ENCODE measurements at regions not wholly inside any gene's neighbourhood (a gene's known extent, or its start where the extent isn't known, plus 50 kb on each side); places are given as distances from the start of the nearest gene placed in this dataset.
"Not testable (repeated sequence)": the region's sequence is repeated elsewhere in the genome, so short reads cannot be mapped to it uniquely, and the experiment has no call there.

DNA sequence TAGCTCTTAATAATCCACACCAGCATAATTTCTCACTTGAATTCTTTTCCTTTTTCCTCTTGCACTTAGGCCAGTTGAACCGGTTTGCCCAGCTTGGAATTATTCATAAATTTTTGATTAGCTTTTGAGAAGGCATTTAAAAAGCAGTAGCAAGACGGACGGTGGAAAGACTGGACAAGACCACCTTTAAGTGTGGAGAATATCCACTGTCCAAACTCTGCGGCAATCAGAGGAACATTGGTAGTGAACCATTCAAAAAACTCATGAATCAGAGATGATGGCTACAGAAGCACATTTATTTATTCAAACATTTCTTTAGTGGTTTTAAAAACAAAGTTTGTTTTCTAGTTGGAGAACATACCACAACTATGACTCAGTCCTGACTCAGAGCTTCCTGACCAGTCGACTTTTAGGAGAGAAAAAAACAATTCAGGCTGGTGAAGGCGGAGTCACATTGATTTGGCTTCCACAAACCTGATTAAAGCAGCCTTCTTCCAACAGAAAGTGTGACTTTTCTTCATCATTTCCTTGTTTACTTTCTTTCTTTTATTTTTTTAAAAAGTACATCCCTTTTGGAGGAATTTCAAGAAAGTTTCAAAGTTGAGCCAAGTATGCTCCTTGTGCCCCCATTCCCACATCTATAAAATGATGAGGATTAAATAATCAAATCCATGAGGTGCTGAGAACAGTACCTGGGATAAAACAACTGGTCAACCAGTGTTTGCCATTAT lies 128.8 kb downstream of the ADSS2 start:
- intact Hi-C loops (cut with DNase I), result no loop called here

GRCh38 chr1:244324176-244324883 lies 127.4 kb downstream of the ADSS2 start:
- intact Hi-C loops (cut with DNase I), result no loop called here

More for the DNA sequence above, 128.8 kb downstream of the ADSS2 start:
- peak in 1 of 42 donors; percentile 40 for DNase-seq

DNA sequence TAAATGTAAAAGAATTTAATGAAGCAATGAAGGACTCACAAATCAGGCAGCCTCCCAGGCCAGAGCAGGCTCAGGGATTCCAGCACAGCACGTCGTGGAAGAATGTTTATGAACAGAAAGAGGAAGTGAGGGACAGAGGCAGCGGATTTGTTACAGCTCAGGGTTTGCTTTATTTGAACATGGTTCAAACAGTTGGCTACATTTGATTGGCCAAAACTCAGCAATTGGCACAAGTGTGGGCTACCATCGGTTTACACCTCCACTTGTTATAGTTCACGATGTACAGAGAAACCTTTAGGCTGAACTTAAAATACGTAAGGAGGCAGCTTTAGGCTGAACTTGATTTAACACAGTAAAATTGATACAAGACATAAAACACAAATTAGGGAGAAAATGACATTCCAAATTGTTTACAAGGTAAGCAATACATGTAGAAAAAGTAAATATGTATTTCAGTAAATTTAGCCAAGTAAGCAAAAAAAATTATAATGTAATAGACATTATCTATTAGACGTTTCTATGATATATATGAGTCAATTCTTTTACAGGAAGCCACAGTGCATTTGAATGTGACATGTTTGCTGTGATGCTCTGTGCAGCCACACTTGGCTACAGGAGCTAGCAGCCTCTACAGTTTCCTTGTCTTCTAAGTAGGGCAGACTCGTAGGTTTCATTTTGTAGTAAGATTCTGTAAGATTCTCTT lies 126.5 kb downstream of the ADSS2 start:
- intact Hi-C loops (cut with DNase I), result no loop called here
- peak in 3 of 42 donors; percentile 22 to 50 (median 44) for DNase-seq

More at GRCh38 chr1:244324176-244324883, 127.4 kb downstream of the ADSS2 start:
- DNase-seq, result peak in 1 of 42 donors; percentile 8

DNA sequence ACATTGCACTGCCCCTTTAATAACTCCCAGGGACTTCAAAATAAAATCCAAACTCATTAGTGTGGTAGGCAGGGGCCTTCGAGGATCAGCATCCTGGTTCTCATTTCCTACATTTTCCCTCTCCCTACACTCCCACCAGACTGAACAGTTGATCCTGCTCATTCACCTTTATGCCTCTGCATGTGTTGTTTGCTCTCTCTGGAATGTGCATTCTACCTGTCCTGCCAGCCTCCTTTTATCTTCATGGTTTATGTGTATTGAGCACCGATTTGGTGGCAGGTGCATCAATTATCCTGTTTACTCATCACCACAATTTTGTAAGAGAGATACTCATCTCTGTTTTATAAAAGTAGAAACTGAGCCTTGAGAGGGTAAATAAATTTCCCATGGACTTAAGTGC lies 125.0 kb downstream of the ADSS2 start:
- DNase-seq, result peak in 1 of 42 donors; percentile 10
- intact Hi-C loops (cut with DNase I), result no loop called here

DNA sequence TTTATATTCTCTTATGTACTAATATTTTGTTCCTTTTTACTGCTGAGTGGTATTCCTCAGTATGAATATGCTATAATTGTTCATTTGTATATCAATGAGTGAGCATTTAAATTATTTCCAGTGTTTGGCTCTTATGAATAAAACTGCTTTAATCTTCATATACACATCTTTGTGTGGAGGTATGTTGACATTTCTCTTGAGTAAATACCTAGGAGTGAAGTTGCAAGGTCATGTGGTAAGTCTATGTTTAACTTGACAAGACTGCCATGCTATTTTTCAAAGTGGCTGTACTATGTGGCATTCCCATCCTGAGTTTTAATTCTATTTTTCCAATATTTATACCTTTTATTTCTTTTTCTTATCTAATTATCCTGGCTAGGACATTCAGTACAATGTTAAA lies 124.2 kb downstream of the ADSS2 start:
- intact Hi-C loops (cut with DNase I), result no loop called here
- DNase-seq, result no peak

DNA sequence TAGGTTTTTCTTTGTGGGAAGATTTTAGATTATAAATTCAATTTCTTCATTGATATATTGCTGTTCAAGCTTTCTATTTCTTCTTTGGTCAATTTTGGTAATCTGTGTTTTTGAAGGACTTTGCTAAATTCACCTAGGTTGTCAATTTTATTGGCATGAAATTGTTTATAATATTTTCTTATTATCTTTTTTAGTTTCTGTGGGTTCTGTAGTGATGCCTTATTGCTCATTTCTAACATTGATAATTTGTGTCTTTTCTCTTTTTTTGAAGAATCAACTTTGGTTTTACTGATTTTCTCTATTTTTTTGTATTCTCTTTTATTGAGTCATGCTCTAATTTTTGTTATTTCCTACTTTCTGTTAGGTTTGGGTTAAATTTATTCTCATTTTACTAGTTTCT lies 123.2 kb downstream of the ADSS2 start:
- DNase-seq, result no peak
- intact Hi-C loops (cut with DNase I), result no loop called here

DNA sequence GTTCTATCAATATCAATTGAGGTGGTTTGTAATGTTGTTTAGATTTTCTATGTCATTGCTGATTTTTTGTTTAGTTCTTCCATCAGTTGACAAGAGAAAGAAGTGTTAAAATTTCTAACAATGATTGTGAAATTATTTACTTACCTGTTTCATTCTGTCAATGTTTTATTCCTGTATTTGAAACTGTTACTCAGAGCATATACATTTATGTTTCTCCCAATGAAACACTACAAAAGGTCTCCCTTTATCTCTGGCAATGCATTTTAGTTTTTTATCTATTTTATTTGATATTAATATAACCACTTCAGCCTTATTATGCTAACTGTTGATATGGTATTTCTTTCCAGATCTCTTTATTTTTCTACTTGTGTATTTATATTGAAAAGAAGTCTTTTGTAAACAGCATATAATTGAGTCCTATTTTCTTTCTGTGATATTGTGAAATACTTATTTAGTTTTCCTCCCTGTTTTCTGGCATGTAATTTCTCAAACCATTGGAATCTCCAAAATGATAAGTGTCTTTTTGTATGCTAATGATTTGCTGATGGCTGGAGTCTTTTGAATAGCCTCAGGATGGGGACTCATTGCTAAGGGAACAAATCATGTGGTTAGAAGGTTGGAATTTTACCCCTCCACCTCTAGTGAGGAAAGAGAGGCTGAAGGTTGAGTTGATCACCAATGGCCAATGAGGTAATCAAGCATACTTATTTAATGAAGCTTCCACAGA lies 122.0 kb downstream of the ADSS2 start:
- DNase-seq, result no peak
- intact Hi-C loops (cut with DNase I), result no loop called here

DNA sequence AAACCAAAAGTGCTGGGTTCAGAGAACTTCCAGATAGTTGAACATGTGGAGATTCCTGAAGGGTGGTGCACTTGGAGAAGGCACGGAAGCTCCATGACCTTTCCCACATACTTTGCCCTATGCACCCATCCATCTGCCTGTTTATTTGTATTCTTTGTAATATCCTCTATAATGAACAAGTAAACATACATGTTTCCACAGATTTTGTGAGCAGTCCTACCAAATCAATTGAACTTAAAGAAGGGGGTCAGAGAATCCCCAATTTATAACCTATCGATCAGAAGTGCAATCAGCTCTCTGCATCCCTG lies 121.4 kb downstream of the ADSS2 start:
- intact Hi-C loops (cut with DNase I), result no loop called here
- peak in 1 of 42 donors; percentile 10 for DNase-seq

GRCh38 chr1:244332761-244333160 lies 118.9 kb downstream of the ADSS2 start:
- intact Hi-C loops (cut with DNase I), result not testable (repeated sequence)
- peak in 1 of 42 donors; percentile 4 for DNase-seq

DNA sequence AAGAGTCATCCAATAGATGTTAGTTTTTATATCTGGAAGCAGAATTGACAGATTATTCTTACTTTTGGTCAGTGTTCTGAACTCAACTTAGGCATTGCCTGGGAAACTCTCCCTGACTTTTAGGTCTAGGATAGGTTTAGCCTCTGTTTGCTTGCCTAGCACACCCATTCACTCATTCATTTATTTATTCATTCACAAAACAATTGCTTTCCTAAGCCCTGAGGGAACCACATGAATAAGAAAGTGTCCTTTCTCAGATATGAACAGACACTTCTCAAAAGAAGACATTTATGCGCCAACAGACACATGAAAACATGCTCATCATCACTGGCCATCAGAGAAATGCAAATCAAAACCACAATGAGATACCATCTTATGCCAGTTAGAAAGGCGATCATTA lies 117.4 kb downstream of the ADSS2 start:
- intact Hi-C loops (cut with DNase I); DNase-seq: not testable (repeated sequence)

DNA sequence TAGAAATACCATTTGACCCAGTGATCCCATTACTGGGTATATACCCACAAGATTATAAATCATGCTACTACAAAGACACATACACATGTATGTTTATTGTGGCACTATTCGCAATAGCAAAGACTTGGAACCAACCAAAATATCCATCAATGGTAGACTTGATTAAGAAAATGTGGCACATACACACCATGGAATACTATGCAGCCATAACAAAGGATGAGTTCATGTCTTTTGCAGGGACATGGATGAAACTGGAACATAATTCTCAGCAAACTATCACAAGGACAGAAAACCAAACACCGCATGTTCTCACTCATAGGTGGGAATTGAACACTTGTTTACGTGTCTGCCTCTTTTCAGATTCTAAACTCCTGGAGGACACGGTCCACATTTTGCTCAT lies 116.9 kb downstream of the ADSS2 start:
- DNase-seq, result peak in 1 of 42 donors; percentile 4
- intact Hi-C loops (cut with DNase I), result not testable (repeated sequence)

DNA sequence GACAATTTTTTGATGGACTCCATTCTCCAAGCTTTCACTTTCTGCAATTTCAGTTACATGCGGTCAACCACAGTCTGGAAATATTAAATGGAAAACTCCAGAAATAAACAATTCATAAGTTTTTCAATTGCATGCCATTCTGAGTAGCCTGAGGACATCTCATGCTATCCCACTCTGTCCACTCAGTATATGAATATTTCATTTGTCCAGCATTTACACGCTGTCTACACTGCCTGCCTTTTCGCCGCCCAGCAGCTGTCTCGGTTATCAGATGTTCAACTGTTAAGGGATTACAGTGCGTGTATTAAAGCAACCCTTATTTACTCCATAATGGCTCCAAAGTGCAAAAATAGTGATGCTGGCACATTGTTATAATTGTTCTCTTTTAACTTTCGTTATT lies 116.3 kb downstream of the ADSS2 start:
- DNase-seq, result peak in 1 of 42 donors; percentile 25
- intact Hi-C loops (cut with DNase I), result no loop called here

DNA sequence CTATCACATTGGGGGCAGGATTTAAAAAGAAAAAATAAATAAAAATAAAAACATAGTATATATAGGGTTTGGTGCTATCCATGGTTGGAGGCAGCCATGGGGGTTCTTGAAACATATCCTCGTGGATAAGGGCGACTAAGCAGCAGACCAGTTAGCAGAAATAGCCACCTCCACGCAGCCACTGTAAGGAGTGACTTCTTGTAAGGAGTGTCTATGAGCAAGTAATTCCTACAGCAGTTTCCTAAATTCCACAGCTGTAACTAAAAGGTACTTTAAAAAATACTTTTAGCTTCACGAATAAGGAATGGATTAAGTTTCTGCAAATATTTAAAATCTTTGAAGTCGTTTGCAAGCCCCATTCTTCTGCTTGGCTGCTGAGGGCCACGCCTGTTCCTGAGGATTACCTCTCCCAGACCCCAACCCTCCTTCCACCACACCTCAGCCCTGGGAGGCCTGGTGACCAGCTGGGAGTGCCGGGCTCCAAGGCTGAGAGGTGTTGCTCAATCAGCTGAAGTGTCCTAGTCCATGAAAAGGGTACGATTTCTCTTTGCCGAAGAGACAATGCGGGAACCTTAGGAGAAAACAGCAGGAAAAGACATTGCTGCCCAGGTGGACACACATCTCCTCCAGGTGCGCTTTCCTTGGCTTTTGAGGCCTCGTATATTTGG lies 115.3 kb downstream of the ADSS2 start:
- DNase-seq, result peak in 1 of 42 donors; percentile 28
- intact Hi-C loops (cut with DNase I), result no loop called here

- intact Hi-C loops (cut with DNase I), result no loop called here
- peak in 1 of 42 donors; percentile 0 for DNase-seq
Measured at GRCh38 chr1:244337839-244338238, 113.9 kb downstream of the ADSS2 start.

GRCh38 chr1:244339073-244339692 lies 112.5 kb downstream of the ADSS2 start:
- DNase-seq, result peak in 2 of 42 donors; percentile 27 to 30
- intact Hi-C loops (cut with DNase I), result no loop called here

- intact Hi-C loops (cut with DNase I), result loop anchor here (10.0 kb wide), 2 partner anchors 45 to 115 kb away; partner anchors contain the start of gene ADSS2
- DNase-seq, result peak in 23 of 42 donors; percentile 9 to 60 (median 33)
Measured at GRCh38 chr1:244339776-244340175, 111.9 kb downstream of the ADSS2 start.

DNA sequence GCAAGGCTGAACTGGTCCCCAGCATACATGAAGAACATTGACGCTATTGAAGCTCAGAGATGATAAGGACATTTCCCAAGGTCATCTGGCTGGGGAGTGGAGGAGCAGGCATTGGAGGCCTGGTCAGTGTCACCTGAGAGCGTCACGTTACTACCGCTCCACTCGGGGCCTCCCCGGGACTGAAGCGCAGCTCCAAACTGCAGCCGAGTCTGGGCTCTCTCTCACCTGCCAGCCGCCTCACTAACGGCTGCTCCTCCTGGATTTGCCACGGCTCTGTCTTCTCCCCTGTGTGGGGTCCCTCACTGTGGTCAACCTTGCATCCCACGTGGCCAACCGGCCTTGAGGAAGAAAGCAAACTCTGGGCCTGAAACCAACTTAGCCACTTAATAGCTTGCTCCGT lies 111.3 kb downstream of the ADSS2 start:
- intact Hi-C loops (cut with DNase I), result loop anchor here (10.0 kb wide), 2 partner anchors 46 to 114 kb away; partner anchors contain the start of gene ADSS2
- DNase-seq, result peak in 1 of 42 donors; percentile 33

All from head of caudate nucleus (tissue), 42 donors.